ENCODE measurements at regions not wholly inside any gene's neighbourhood (a gene's known extent, or its start where the extent isn't known, plus 50 kb on each side); places are given as distances from the start of the nearest gene placed in this dataset.

GRCh38 chr10:131674130-131674529 lies 226.7 kb upstream of the PPP2R2D start:
- no peaks in the 10 kb centered on the region for H3K9me2 ChIP-seq (replicated peaks; ENCODE audit: insufficient read depth, low read length)
- H3K79me2 ChIP-seq (ENCODE audit: low read length), result no peaks in the 10 kb centered on the region
- H3F3A ChIP-seq (ENCODE audit: insufficient read depth, low read length), result no peaks in the 10 kb centered on the region
- no peak for DNase-seq
- TF ChIP-seq CTCF (IDR thresholded peaks at IDR 0.05; ENCODE audit: low read length) (no peak), EZH2phosphoT487 (IDR thresholded peaks at IDR 0.05; ENCODE audit: low read length) (no peak), EZH2 (optimal IDR thresholded peaks at IDR 0.05; ENCODE audit: low read depth, low read length) (no peak)
- no peaks in the 10 kb centered on the region for H3K27me3 ChIP-seq (replicated peaks; ENCODE audit: insufficient read depth, low read length)
- no peaks in the 10 kb centered on the region for H3K4me1 ChIP-seq (ENCODE audit: low read length)
- no peak overlapping the region for H3K9ac ChIP-seq (ENCODE audit: low read length)
- no peaks in the 10 kb centered on the region for H3K9me3 ChIP-seq (replicated peaks; ENCODE audit: insufficient read depth, low read length)
- no peak overlapping the region for H3K4me3 ChIP-seq (ENCODE audit: low read length)
- H3K27ac ChIP-seq (ENCODE audit: low read length), result no peak overlapping the region
- no peaks in the 10 kb centered on the region for H3K36me3 ChIP-seq (replicated peaks; ENCODE audit: insufficient read depth, low read length)
- H2AFZ ChIP-seq (ENCODE audit: low read length), result no peak overlapping the region
- no peaks in the 10 kb centered on the region for H4K20me1 ChIP-seq (ENCODE audit: insufficient read depth, low read length)
- no peak overlapping the region for H3K4me2 ChIP-seq (ENCODE audit: low read depth, low read length)

DNA sequence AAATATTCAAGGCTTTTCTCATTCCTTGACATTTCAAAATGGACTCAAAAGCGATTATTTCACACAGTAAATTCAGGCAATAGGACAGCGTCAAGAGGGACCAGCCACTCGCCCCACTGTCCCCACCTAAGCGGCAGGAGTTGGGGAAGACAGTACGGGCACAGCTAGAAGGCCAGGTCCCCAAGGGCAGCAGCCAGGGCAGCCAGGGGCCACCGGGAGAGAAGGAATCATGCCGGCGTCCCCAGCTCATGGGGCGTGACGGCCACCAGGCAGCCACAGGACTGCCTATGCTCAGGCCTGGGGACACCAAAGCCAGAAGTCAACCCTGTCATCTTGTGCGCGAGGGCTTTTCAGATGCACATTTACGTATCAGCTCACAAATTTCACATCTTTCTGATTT lies 225.7 kb upstream of the PPP2R2D start:
- no peaks in the 10 kb centered on the region for H3K36me3 ChIP-seq (replicated peaks; ENCODE audit: insufficient read depth, low read length)
- DNase-seq, result no peak
- no peak overlapping the region for H3K4me2 ChIP-seq (ENCODE audit: low read depth, low read length)
- H3K9me2 ChIP-seq (replicated peaks; ENCODE audit: insufficient read depth, low read length), result no peaks in the 10 kb centered on the region
- no peaks in the 10 kb centered on the region for H3K4me1 ChIP-seq (ENCODE audit: low read length)
- H3K27ac ChIP-seq (ENCODE audit: low read length), result no peak overlapping the region
- no peak overlapping the region for H3K4me3 ChIP-seq (ENCODE audit: low read length)
- no peaks in the 10 kb centered on the region for H3K9me3 ChIP-seq (replicated peaks; ENCODE audit: insufficient read depth, low read length)
- H4K20me1 ChIP-seq (ENCODE audit: insufficient read depth, low read length), result no peaks in the 10 kb centered on the region
- TF ChIP-seq CTCF (IDR thresholded peaks at IDR 0.05; ENCODE audit: low read length) (no peak), EZH2 (optimal IDR thresholded peaks at IDR 0.05; ENCODE audit: low read depth, low read length) (no peak), EZH2phosphoT487 (IDR thresholded peaks at IDR 0.05; ENCODE audit: low read length) (no peak)
- H3K27me3 ChIP-seq (replicated peaks; ENCODE audit: insufficient read depth, low read length), result no peaks in the 10 kb centered on the region
- no peaks in the 10 kb centered on the region for H3K79me2 ChIP-seq (ENCODE audit: low read length)
- no peaks in the 10 kb centered on the region for H3F3A ChIP-seq (ENCODE audit: insufficient read depth, low read length)
- H2AFZ ChIP-seq (ENCODE audit: low read length), result no peak overlapping the region
- no peak overlapping the region for H3K9ac ChIP-seq (ENCODE audit: low read length)

DNA sequence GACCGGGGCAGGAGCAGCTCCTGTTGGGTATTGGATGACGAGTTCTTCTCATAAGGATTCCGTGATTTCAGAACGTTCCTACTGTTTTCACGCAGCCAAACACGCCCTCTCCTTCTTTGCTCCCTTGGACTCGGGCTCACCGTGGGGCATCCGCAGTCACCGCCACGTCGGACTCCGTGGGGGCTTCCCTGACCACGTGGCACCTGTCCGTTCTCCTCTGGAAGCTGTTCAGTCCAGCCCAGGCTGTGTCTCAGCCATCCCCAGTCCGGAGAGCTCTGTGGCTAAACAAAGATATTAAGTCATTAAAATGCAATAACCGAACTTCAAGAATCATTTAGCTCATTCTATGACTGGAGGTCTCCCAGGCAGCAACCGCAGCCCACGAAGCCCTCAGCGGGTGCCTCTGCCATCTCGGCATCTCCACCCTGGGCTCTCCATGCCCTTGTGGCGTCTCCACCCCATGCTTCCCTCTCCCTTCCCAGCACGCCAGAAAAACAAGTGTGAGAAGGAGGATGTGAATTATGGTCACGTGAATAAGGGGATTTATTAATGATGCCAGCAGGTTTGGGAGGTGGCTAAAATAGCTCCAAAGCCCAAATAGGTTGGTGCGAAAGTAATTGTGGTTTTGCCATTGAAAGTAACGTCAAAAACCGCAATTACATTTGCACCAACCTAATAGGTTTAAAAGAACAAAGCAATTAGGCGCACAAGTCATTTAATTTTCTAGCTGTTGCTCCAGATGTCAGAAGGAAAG lies 224.6 kb upstream of the PPP2R2D start:
- H3F3A ChIP-seq (ENCODE audit: insufficient read depth, low read length), result no peaks in the 10 kb centered on the region
- H3K27ac ChIP-seq (ENCODE audit: low read length), result no peak overlapping the region
- H3K9me3 ChIP-seq (replicated peaks; ENCODE audit: insufficient read depth, low read length), result no peaks in the 10 kb centered on the region
- no peaks in the 10 kb centered on the region for H4K20me1 ChIP-seq (ENCODE audit: insufficient read depth, low read length)
- no peaks in the 10 kb centered on the region for H3K27me3 ChIP-seq (replicated peaks; ENCODE audit: insufficient read depth, low read length)
- H3K4me3 ChIP-seq (ENCODE audit: low read length), result no peak overlapping the region
- H3K36me3 ChIP-seq (replicated peaks; ENCODE audit: insufficient read depth, low read length), result no peaks in the 10 kb centered on the region
- no peak overlapping the region for H3K9ac ChIP-seq (ENCODE audit: low read length)
- H3K79me2 ChIP-seq (ENCODE audit: low read length), result no peaks in the 10 kb centered on the region
- H2AFZ ChIP-seq (ENCODE audit: low read length), result no peak overlapping the region
- no peaks in the 10 kb centered on the region for H3K9me2 ChIP-seq (replicated peaks; ENCODE audit: insufficient read depth, low read length)
- H3K4me2 ChIP-seq (ENCODE audit: low read depth, low read length), result no peak overlapping the region
- DNase-seq, result no peak
- H3K4me1 ChIP-seq (ENCODE audit: low read length), result no peaks in the 10 kb centered on the region
- TF ChIP-seq EZH2phosphoT487 (IDR thresholded peaks at IDR 0.05; ENCODE audit: low read length) (no peak), CTCF (IDR thresholded peaks at IDR 0.05; ENCODE audit: low read length) (no peak), EZH2 (optimal IDR thresholded peaks at IDR 0.05; ENCODE audit: low read depth, low read length) (no peak)

All from MM.1S (cell line).